ENCODE measurements at regions not wholly inside any gene's neighbourhood (a gene's known extent, or its start where the extent isn't known, plus 50 kb on each side); places are given as distances from the start of the nearest gene placed in this dataset.
"Not testable (repeated sequence)": the region's sequence is repeated elsewhere in the genome, so short reads cannot be mapped to it uniquely, and the experiment has no call there.

- Histone ChIP-seq H3K4me3 (ENCODE audit: extremely low read depth, insufficient read depth, low read length, poor library complexity, severe bottlenecking) (no peak overlapping the region), H3K36me3 (ENCODE audit: control insufficient read depth, insufficient read depth, low read length) (no peaks in the 10 kb centered on the region), H3K9me3 (ENCODE audit: control insufficient read depth, low read length) (no peaks in the 10 kb centered on the region), H3K27ac (ENCODE audit: low read depth, low read length, severe bottlenecking) (no peak overlapping the region), H3K4me1 (ENCODE audit: control insufficient read depth, insufficient read depth, low read length, poor library complexity, severe bottlenecking) (peaks cover 15% of the 10 kb centered on the region)
- WGBS, 2 experiments (ENCODE audit: insufficient coverage in 2 of 2): 86% methylated on average over 1 of the region's 2 CpGs; no CpG with 5 or more reads in 1 of the 2 experiments
Observed at GRCh38 chr18:68414407-68414806, 300.5 kb downstream of the TMX3 start.

- Histone ChIP-seq H3K36me3 (ENCODE audit: control insufficient read depth, insufficient read depth, low read length) (no peaks in the 10 kb centered on the region), H3K27ac (ENCODE audit: low read depth, low read length, severe bottlenecking) (no peak overlapping the region), H3K4me1 (ENCODE audit: control insufficient read depth, insufficient read depth, low read length, poor library complexity, severe bottlenecking) (no peaks in the 10 kb centered on the region), H3K9me3 (ENCODE audit: control insufficient read depth, low read length) (peaks cover under 1% of the 10 kb centered on the region), H3K4me3 (ENCODE audit: extremely low read depth, insufficient read depth, low read length, poor library complexity, severe bottlenecking) (no peak overlapping the region)
- WGBS, 2 experiments (ENCODE audit: insufficient coverage in 2 of 2): 84 to 94% methylated on average over 2 of the region's 2 CpGs
Observed at GRCh38 chr18:68409576-68409975, 305.3 kb downstream of the TMX3 start.

- H3K36me3 ChIP-seq (ENCODE audit: control insufficient read depth, insufficient read depth, low read length): no peaks in the 10 kb centered on the region
- no peak overlapping the region for H3K4me3 ChIP-seq (ENCODE audit: extremely low read depth, insufficient read depth, low read length, poor library complexity, severe bottlenecking)
- no peak overlapping the region for H3K27ac ChIP-seq (ENCODE audit: low read depth, low read length, severe bottlenecking)
- H3K9me3 ChIP-seq (ENCODE audit: control insufficient read depth, low read length): peaks cover 3% of the 10 kb centered on the region
- H3K4me1 ChIP-seq (ENCODE audit: control insufficient read depth, insufficient read depth, low read length, poor library complexity, severe bottlenecking): no peaks in the 10 kb centered on the region
- 95 to 98% methylated on average over 4 of the region's 4 CpGs for WGBS, 2 experiments (ENCODE audit: insufficient coverage in 2 of 2)
Observed at GRCh38 chr18:68406761-68407160, 308.1 kb downstream of the TMX3 start.

GRCh38 chr18:68402784-68403183 lies 312.1 kb downstream of the TMX3 start:
- H3K27ac ChIP-seq (ENCODE audit: low read depth, low read length, severe bottlenecking): no peak overlapping the region
- no peak overlapping the region for H3K4me3 ChIP-seq (ENCODE audit: extremely low read depth, insufficient read depth, low read length, poor library complexity, severe bottlenecking)
- H3K9me3 ChIP-seq (ENCODE audit: control insufficient read depth, low read length): peaks cover 3% of the 10 kb centered on the region
- no peaks in the 10 kb centered on the region for H3K4me1 ChIP-seq (ENCODE audit: control insufficient read depth, insufficient read depth, low read length, poor library complexity, severe bottlenecking)
- whole genome bisulfite sequencing, 2 experiments (ENCODE audit: insufficient coverage in 2 of 2): no CpG with 5 or more reads among the region's 2 CpGs
- no peaks in the 10 kb centered on the region for H3K36me3 ChIP-seq (ENCODE audit: control insufficient read depth, insufficient read depth, low read length)

- WGBS, 2 experiments (ENCODE audit: insufficient coverage in 2 of 2): 83 to 100% methylated on average over 1 of the region's 3 CpGs
- no peaks in the 10 kb centered on the region for H3K36me3 ChIP-seq (ENCODE audit: control insufficient read depth, insufficient read depth, low read length)
Observed at GRCh38 chr18:68400889-68401288, 314.0 kb downstream of the TMX3 start.

GRCh38 chr18:68399721-68400120 lies 315.2 kb downstream of the TMX3 start:
- WGBS, 2 experiments (ENCODE audit: insufficient coverage in 2 of 2): no CpG with 5 or more reads among the region's 2 CpGs

More at GRCh38 chr18:68400889-68401288, 314.0 kb downstream of the TMX3 start:
- peaks cover 3% of the 10 kb centered on the region for H3K9me3 ChIP-seq (ENCODE audit: control insufficient read depth, low read length)
- no peaks in the 10 kb centered on the region for H3K4me1 ChIP-seq (ENCODE audit: control insufficient read depth, insufficient read depth, low read length, poor library complexity, severe bottlenecking)
- H3K4me3 ChIP-seq (ENCODE audit: extremely low read depth, insufficient read depth, low read length, poor library complexity, severe bottlenecking): no peak overlapping the region
- H3K27ac ChIP-seq (ENCODE audit: low read depth, low read length, severe bottlenecking): no peak overlapping the region

GRCh38 chr18:68397241-68398035 lies 317.5 kb downstream of the TMX3 start:
- no peaks in the 10 kb centered on the region for H3K4me1 ChIP-seq (ENCODE audit: control insufficient read depth, insufficient read depth, low read length, poor library complexity, severe bottlenecking)
- 90 to 100% methylated on average over 1 to 2 of the region's 6 CpGs for WGBS, 2 experiments (ENCODE audit: insufficient coverage in 2 of 2)
- no peak overlapping the region for H3K4me3 ChIP-seq (ENCODE audit: extremely low read depth, insufficient read depth, low read length, poor library complexity, severe bottlenecking)
- no peaks in the 10 kb centered on the region for H3K36me3 ChIP-seq (ENCODE audit: control insufficient read depth, insufficient read depth, low read length)
- H3K9me3 ChIP-seq (ENCODE audit: control insufficient read depth, low read length): no peaks in the 10 kb centered on the region
- H3K27ac ChIP-seq (ENCODE audit: low read depth, low read length, severe bottlenecking): no peak overlapping the region

More at GRCh38 chr18:68399721-68400120, 315.2 kb downstream of the TMX3 start:
- peaks cover 3% of the 10 kb centered on the region for H3K9me3 ChIP-seq (ENCODE audit: control insufficient read depth, low read length)
- H3K4me1 ChIP-seq (ENCODE audit: control insufficient read depth, insufficient read depth, low read length, poor library complexity, severe bottlenecking): no peaks in the 10 kb centered on the region
- no peak overlapping the region for H3K27ac ChIP-seq (ENCODE audit: low read depth, low read length, severe bottlenecking)
- H3K4me3 ChIP-seq (ENCODE audit: extremely low read depth, insufficient read depth, low read length, poor library complexity, severe bottlenecking): no peak overlapping the region
- no peaks in the 10 kb centered on the region for H3K36me3 ChIP-seq (ENCODE audit: control insufficient read depth, insufficient read depth, low read length)

- no peak overlapping the region for H3K4me3 ChIP-seq (ENCODE audit: extremely low read depth, insufficient read depth, low read length, poor library complexity, severe bottlenecking)
- no peaks in the 10 kb centered on the region for H3K36me3 ChIP-seq (ENCODE audit: control insufficient read depth, insufficient read depth, low read length)
- no peak overlapping the region for H3K27ac ChIP-seq (ENCODE audit: low read depth, low read length, severe bottlenecking)
- WGBS, 2 experiments (ENCODE audit: insufficient coverage in 2 of 2): 85 to 93% methylated on average over 2 to 4 of the region's 4 CpGs
- no peaks in the 10 kb centered on the region for H3K9me3 ChIP-seq (ENCODE audit: control insufficient read depth, low read length)
- no peaks in the 10 kb centered on the region for H3K4me1 ChIP-seq (ENCODE audit: control insufficient read depth, insufficient read depth, low read length, poor library complexity, severe bottlenecking)
Observed at GRCh38 chr18:68394705-68395104, 320.2 kb downstream of the TMX3 start.

- no peak overlapping the region for H3K27ac ChIP-seq (ENCODE audit: low read depth, low read length, severe bottlenecking)
- no peak overlapping the region for H3K4me3 ChIP-seq (ENCODE audit: extremely low read depth, insufficient read depth, low read length, poor library complexity, severe bottlenecking)
- no peaks in the 10 kb centered on the region for H3K9me3 ChIP-seq (ENCODE audit: control insufficient read depth, low read length)
- no peaks in the 10 kb centered on the region for H3K36me3 ChIP-seq (ENCODE audit: control insufficient read depth, insufficient read depth, low read length)
- no peaks in the 10 kb centered on the region for H3K4me1 ChIP-seq (ENCODE audit: control insufficient read depth, insufficient read depth, low read length, poor library complexity, severe bottlenecking)
Observed at GRCh38 chr18:68391801-68392200, 323.1 kb downstream of the TMX3 start.

- no peaks in the 10 kb centered on the region for H3K4me1 ChIP-seq (ENCODE audit: control insufficient read depth, insufficient read depth, low read length, poor library complexity, severe bottlenecking)
- H3K9me3 ChIP-seq (ENCODE audit: control insufficient read depth, low read length): no peaks in the 10 kb centered on the region
- H3K27ac ChIP-seq (ENCODE audit: low read depth, low read length, severe bottlenecking): no peak overlapping the region
- no peaks in the 10 kb centered on the region for H3K36me3 ChIP-seq (ENCODE audit: control insufficient read depth, insufficient read depth, low read length)
- H3K4me3 ChIP-seq (ENCODE audit: extremely low read depth, insufficient read depth, low read length, poor library complexity, severe bottlenecking): no peak overlapping the region
Observed at GRCh38 chr18:68387246-68387645, 327.7 kb downstream of the TMX3 start.

GRCh38 chr18:68383979-68384378 lies 330.9 kb downstream of the TMX3 start:
- 64 to 100% methylated on average over 1 of the region's 1 CpG for WGBS, 2 experiments (ENCODE audit: insufficient coverage in 2 of 2)

More at GRCh38 chr18:68383979-68384378, 330.9 kb downstream of the TMX3 start:
- H3K4me1 ChIP-seq (ENCODE audit: control insufficient read depth, insufficient read depth, low read length, poor library complexity, severe bottlenecking); H3K9me3 ChIP-seq (ENCODE audit: control insufficient read depth, low read length); H3K36me3 ChIP-seq (ENCODE audit: control insufficient read depth, insufficient read depth, low read length); H3K27ac ChIP-seq (ENCODE audit: low read depth, low read length, severe bottlenecking); H3K4me3 ChIP-seq (ENCODE audit: extremely low read depth, insufficient read depth, low read length, poor library complexity, severe bottlenecking): not testable (repeated sequence)
